Fibroblast of the aortic adventitia (primary cell): ENCODE measurements at regions not wholly inside any gene's neighbourhood (a gene's known extent, or its start where the extent isn't known, plus 50 kb on each side); places are given as distances from the start of the nearest gene placed in this dataset.

Experiments
- DNase-seq: peaks from one replicate; pipeline ENCODE4 v3.0.0-alpha.2; 2010; ENCODE audit warnings: low read depth
- H3K4me3 ChIP-seq: 2 replicates; pipeline ENCODE4 v1.5.1; 2011; ENCODE audit warnings: low read depth, mild to moderate bottlenecking, control low read depth, low read length, moderate library complexity
- CTCF ChIP-seq: IDR thresholded peaks from 2 replicates; pipeline ENCODE4 v1.5.1; 2011; ENCODE audit warnings: mild to moderate bottlenecking, low read length, control low read depth, inconsistent platforms; ENCODE audit not compliant: insufficient read depth

GRCh38 chr4:8776366-8776765 lies 95.3 kb downstream of the HMX1 start:
- H3K4me3 ChIP-seq: no peak overlapping the region
- TF ChIP-seq CTCF: no peak
- DNase-seq: no peak

GRCh38 chr4:8775751-8776355 lies 95.8 kb downstream of the HMX1 start:
- TF ChIP-seq CTCF: no peak
- H3K4me3 ChIP-seq: no peak overlapping the region
- DNase-seq: no peak

GRCh38 chr4:8775121-8775520 lies 96.5 kb downstream of the HMX1 start:
- no peak for DNase-seq
- no peak for TF ChIP-seq CTCF

GRCh38 chr4:8774071-8774470 lies 97.6 kb downstream of the HMX1 start:
- no peak for TF ChIP-seq CTCF

More at GRCh38 chr4:8775121-8775520, 96.5 kb downstream of the HMX1 start:
- H3K4me3 ChIP-seq: no peak overlapping the region

GRCh38 chr4:8773124-8773931 lies 98.3 kb downstream of the HMX1 start:
- no peak for TF ChIP-seq CTCF
- H3K4me3 ChIP-seq: no peak overlapping the region
- no peak for DNase-seq

More at GRCh38 chr4:8774071-8774470, 97.6 kb downstream of the HMX1 start:
- H3K4me3 ChIP-seq: no peak overlapping the region
- DNase-seq: no peak

- TF ChIP-seq CTCF: no peak
- DNase-seq: no peak
- H3K4me3 ChIP-seq: no peak overlapping the region
These were observed 99.0 kb downstream of the HMX1 start for GRCh38 chr4:8772499-8773123.
